ENCODE measurements at regions not wholly inside any gene's neighbourhood (a gene's known extent, or its start where the extent isn't known, plus 50 kb on each side); places are given as distances from the start of the nearest gene placed in this dataset.

GRCh38 chr14:51527073-51527472 is 124.6 kb upstream of the FRMD6 start:
- TF ChIP-seq EZH2 (IDR thresholded peaks at IDR 0.05; ENCODE audit: borderline replicate concordance, low read depth, low read length, severe bottlenecking) (no peak), CTCF (IDR thresholded peaks at IDR 0.05; ENCODE audit: extremely low read depth in 1 of 2, insufficient read depth in 1 of 2, low read depth in 1 of 2, low read length in 2 of 2) (no peak), POLR2AphosphoS5 (IDR thresholded peaks at IDR 0.05; ENCODE audit: insufficient read depth, low read depth, low read length) (no peak), POLR2A (IDR thresholded peaks at IDR 0.05; ENCODE audit: low read depth, low read length) (no peak), FOS (IDR thresholded peaks at IDR 0.05; ENCODE audit: borderline replicate concordance, insufficient read depth, low read length) (peak; percentile 31), MAX (IDR thresholded peaks at IDR 0.05; ENCODE audit: insufficient read depth, insufficient read length) (no peak)

Data from endothelial cell of umbilical vein (primary cell).